ENCODE measurements at regions not wholly inside any gene's neighbourhood (a gene's known extent, or its start where the extent isn't known, plus 50 kb on each side); places are given as distances from the start of the nearest gene placed in this dataset.

DNA sequence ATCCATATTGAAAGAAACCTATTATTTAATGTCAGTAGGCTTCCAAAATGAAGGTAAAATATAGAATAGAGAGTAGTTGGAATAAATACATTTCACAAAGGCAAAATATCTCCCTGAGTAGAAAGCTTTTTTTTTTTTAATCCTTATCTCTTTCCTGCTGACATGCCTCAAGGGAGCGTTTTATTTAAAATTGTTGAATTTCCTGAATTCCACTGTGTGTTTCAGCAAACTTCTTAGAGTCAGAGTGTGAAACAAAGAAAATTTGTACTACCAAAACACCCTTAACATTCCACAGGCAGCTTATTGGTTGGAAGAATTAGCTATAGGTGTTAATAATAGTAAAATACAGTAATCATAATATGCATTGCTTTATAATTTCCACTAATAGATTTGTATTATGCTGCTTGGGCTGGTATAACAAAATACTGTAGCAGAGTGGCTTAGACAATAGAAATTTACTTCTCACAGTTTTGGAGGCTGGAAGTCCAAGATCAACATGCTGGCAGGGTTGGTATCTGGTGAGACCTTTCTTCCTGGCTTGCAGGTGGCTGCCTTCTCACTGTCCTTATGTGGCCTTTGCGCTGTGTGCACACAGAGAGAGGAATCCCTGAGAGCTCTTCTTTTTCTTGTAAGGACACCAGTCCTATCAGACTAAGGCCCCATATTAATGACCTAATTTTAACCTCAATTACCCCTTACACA, 468.4 kb upstream of the C1orf87 start:
- no peaks in the 10 kb centered on the region for H3K36me3 Mint-ChIP-seq
- H3K27ac ChIP-seq (ENCODE audit: insufficient read depth, low read length, poor library complexity, severe bottlenecking): no peak overlapping the region
- no peak overlapping the region for H3K4me3 Mint-ChIP-seq
- no peak overlapping the region for H3K27ac Mint-ChIP-seq
- H3K4me1 Mint-ChIP-seq: no peaks in the 10 kb centered on the region
- no peaks in the 10 kb centered on the region for H3K9me3 ChIP-seq (ENCODE audit: control insufficient read depth in 2 of 2, low read length in 2 of 2)
- no peaks in the 10 kb centered on the region for H3K27me3 ChIP-seq (ENCODE audit: control insufficient read depth, insufficient read depth, low read length)
- no peaks in the 10 kb centered on the region for H3K36me3 ChIP-seq (ENCODE audit: control insufficient read depth, insufficient read depth, low read length)
- ATAC-seq (ENCODE audit: low read depth in 2 of 2) (no peak), DNase-seq (no peak)
- H3K9me3 Mint-ChIP-seq: peaks cover 0 to 12% (median 2%) of the 10 kb centered on the region in 7 donors
- no peaks in the 10 kb centered on the region for H3K4me1 ChIP-seq (ENCODE audit: control insufficient read depth, insufficient read depth, low read length, poor library complexity, severe bottlenecking)
- no peak overlapping the region for H3K4me3 ChIP-seq (ENCODE audit: low read depth, low read length)
- no peaks in the 10 kb centered on the region for H3K27me3 Mint-ChIP-seq

DNA sequence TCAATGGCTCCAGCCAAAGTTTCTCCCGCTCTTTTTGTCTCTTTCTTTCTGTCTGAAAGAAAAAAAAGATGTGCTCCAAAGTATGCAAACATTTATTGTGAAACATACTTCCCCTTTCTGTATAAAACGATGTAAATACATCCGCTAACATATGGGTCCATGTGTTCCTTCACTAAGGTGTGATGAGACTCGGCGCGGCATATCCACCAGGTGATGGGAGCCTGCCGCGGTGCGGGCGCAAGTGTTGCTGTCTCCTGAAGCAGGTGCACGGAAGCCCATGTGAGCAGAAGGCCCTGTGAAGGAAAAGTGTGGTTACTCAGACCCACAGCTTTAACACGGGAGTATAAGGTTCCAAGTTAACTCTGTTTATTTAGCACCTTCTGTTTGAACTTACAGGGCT, 466.6 kb upstream of the C1orf87 start:
- DNase-seq (no peak), ATAC-seq (ENCODE audit: low read depth in 2 of 2) (no peak)
- Histone ChIP-seq H3K36me3 (ENCODE audit: control insufficient read depth, insufficient read depth, low read length) (no peaks in the 10 kb centered on the region), H3K4me1 (ENCODE audit: control insufficient read depth, insufficient read depth, low read length, poor library complexity, severe bottlenecking) (no peaks in the 10 kb centered on the region), H3K27me3 (ENCODE audit: control insufficient read depth, insufficient read depth, low read length) (no peaks in the 10 kb centered on the region), H3K9me3 (ENCODE audit: control insufficient read depth in 2 of 2, low read length in 2 of 2) (no peaks in the 10 kb centered on the region), H3K4me3 (ENCODE audit: low read depth, low read length) (no peak overlapping the region), H3K27ac (ENCODE audit: insufficient read depth, low read length, poor library complexity, severe bottlenecking) (no peak overlapping the region)
- Mint-ChIP-seq H3K27me3 (no peaks in the 10 kb centered on the region), H3K4me3 (no peak overlapping the region), H3K9me3 (peaks cover 0 to 16% (median 4%) of the 10 kb centered on the region in 7 donors), H3K4me1 (no peaks in the 10 kb centered on the region), H3K27ac (no peak overlapping the region), H3K36me3 (no peaks in the 10 kb centered on the region)

DNA sequence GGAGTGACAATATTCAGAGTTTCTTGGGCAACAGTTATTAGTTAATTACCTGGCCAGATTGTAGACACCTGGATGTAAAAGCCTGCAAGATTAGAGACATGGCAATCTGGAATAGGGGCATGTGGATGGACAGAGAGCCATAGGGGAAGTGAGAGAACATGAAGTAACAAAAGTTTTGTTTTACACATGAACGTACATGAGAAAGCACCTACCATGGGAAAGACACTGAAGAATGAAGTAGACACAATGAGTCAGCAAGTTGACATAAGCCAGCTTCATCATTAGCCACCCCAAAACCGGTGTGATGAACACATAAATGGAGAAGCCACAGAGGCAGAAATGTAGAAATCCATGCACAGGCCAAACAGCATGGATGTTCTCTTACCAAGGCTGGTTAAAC, 462.1 kb upstream of the C1orf87 start:
- Histone ChIP-seq H3K9me3 (ENCODE audit: control insufficient read depth in 2 of 2, low read length in 2 of 2) (no peaks in the 10 kb centered on the region), H3K4me3 (ENCODE audit: low read depth, low read length) (no peak overlapping the region), H3K4me1 (ENCODE audit: control insufficient read depth, insufficient read depth, low read length, poor library complexity, severe bottlenecking) (no peaks in the 10 kb centered on the region), H3K27ac (ENCODE audit: insufficient read depth, low read length, poor library complexity, severe bottlenecking) (no peak overlapping the region), H3K36me3 (ENCODE audit: control insufficient read depth, insufficient read depth, low read length) (no peaks in the 10 kb centered on the region), H3K27me3 (ENCODE audit: control insufficient read depth, insufficient read depth, low read length) (no peaks in the 10 kb centered on the region)
- Mint-ChIP-seq H3K4me3 (no peak overlapping the region), H3K4me1 (no peaks in the 10 kb centered on the region), H3K9me3 (peaks cover 0 to 10% (median 4%) of the 10 kb centered on the region in 7 donors), H3K27ac (no peak overlapping the region), H3K36me3 (no peaks in the 10 kb centered on the region), H3K27me3 (no peaks in the 10 kb centered on the region)
- ATAC-seq (ENCODE audit: low read depth in 2 of 2) (no peak), DNase-seq (no peak)

DNA sequence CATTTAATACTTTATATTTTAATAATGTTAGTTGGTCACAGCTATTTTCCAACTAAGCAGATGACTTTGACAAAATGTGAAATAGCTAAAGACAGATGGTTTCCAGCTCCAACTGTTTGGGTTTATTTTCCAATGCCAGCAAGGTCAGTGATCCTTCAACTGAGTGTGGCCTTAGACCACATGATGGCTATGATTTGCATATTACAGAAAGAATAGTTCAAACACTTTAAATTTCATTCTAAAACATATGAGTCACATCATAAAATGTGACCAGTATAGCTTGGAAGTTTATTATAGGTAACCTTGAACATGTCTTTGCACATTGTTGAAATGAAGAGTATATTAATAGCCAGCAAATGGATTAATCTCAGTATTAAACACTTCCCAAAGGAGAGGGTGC, 454.0 kb upstream of the C1orf87 start:
- no peaks in the 10 kb centered on the region for H3K4me1 ChIP-seq (ENCODE audit: control insufficient read depth, insufficient read depth, low read length, poor library complexity, severe bottlenecking)
- no peak overlapping the region for H3K4me3 ChIP-seq (ENCODE audit: low read depth, low read length)
- H3K27me3 ChIP-seq (ENCODE audit: control insufficient read depth, insufficient read depth, low read length): no peaks in the 10 kb centered on the region
- Mint-ChIP-seq H3K4me1 (no peaks in the 10 kb centered on the region), H3K27ac (no peak overlapping the region), H3K36me3 (no peaks in the 10 kb centered on the region), H3K27me3 (no peaks in the 10 kb centered on the region), H3K4me3 (no peak overlapping the region), H3K9me3 (peaks cover 0 to 3% (median 2%) of the 10 kb centered on the region in 7 donors)
- no peaks in the 10 kb centered on the region for H3K36me3 ChIP-seq (ENCODE audit: control insufficient read depth, insufficient read depth, low read length)
- DNase-seq (no peak), ATAC-seq (ENCODE audit: low read depth in 2 of 2) (no peak)
- no peaks in the 10 kb centered on the region for H3K9me3 ChIP-seq (ENCODE audit: control insufficient read depth in 2 of 2, low read length in 2 of 2)
- no peak overlapping the region for H3K27ac ChIP-seq (ENCODE audit: insufficient read depth, low read length, poor library complexity, severe bottlenecking)

DNA sequence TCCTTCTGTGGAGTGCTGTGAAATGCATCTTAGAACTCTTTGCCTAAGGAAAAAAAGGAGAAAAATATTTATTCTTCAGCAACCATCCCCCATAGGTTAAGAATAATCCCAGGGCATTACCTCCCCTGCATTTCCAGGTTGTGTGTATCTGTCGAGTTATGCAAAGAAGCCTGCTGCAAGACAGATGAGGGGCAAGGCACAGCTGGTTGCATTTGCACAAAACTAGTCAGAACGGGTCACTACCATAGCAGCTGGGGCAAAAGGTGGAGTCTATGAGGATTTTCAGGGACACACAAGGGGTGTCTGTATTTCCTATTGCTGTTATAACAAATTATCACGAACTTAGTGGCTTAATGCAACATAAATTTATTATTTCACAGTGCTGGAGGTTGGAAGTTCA, 443.4 kb upstream of the C1orf87 start:
- no peaks in the 10 kb centered on the region for H3K36me3 ChIP-seq (ENCODE audit: control insufficient read depth, insufficient read depth, low read length)
- Mint-ChIP-seq H3K9me3 (peaks cover 0 to 5% (median 3%) of the 10 kb centered on the region in 7 donors), H3K36me3 (no peaks in the 10 kb centered on the region), H3K4me3 (no peak overlapping the region), H3K27ac (no peak overlapping the region), H3K4me1 (no peaks in the 10 kb centered on the region), H3K27me3 (no peaks in the 10 kb centered on the region)
- H3K27me3 ChIP-seq (ENCODE audit: control insufficient read depth, insufficient read depth, low read length): no peaks in the 10 kb centered on the region
- DNase-seq (no peak), ATAC-seq (ENCODE audit: low read depth in 2 of 2) (no peak)
- no peaks in the 10 kb centered on the region for H3K9me3 ChIP-seq (ENCODE audit: control insufficient read depth in 2 of 2, low read length in 2 of 2)
- no peak overlapping the region for H3K27ac ChIP-seq (ENCODE audit: insufficient read depth, low read length, poor library complexity, severe bottlenecking)
- no peak overlapping the region for H3K4me3 ChIP-seq (ENCODE audit: low read depth, low read length)
- no peaks in the 10 kb centered on the region for H3K4me1 ChIP-seq (ENCODE audit: control insufficient read depth, insufficient read depth, low read length, poor library complexity, severe bottlenecking)

DNA sequence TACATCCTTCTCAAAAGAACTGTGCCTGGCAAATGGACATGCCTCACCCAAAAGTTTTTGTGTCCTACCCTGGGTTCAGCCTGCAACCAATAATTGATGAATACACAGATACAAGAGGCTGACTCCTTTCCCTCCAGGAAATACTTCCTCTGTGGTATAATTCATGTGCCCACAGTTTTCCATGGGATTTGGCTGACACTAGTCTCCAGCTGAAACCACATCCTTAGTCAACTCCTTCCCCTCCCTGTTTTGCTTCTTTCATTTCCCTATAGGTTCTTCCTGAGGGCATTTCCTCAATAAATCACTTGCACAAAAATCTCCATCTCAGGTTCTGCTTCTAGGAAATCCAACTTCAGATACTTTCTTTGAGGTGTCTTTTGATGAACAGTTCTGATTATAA, 436.6 kb upstream of the C1orf87 start:
- no peak for ATAC-seq (ENCODE audit: low read depth in 2 of 2)
- H3K27ac ChIP-seq (ENCODE audit: insufficient read depth, low read length, poor library complexity, severe bottlenecking): no peak overlapping the region
- peaks cover 0 to 9% (median 4%) of the 10 kb centered on the region in 7 donors for H3K9me3 Mint-ChIP-seq

DNA sequence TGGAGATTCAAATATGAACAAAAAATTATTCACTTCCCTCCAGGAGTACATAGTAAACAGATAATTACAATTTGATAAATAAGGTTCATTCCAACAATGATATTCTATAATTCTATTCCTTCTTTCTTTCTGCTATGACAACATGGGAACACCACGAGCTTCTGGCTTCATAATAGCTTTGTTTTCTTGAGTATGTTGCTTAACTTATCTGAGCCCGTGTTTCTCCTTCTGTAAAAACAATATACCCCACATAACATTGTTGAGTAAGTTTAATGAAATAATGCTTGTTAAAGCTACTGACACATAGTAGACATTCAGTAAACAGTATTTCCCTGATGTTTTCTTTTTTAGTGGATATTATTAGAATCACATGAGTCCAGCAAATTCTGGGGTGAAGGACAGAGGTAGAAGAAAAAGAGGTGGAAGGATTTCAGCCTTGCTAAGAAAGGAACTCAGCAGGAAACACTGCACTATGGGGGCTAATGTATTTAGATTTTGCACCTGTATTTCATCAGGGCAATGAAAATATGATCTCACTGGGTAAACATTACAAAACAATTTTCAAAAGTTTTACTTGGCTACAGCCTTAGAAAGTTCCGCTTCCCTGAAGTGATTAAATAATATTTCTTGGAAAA, 430.8 kb upstream of the C1orf87 start:
- H3K36me3 Mint-ChIP-seq: no peaks in the 10 kb centered on the region

More for the DNA sequence above, 436.6 kb upstream of the C1orf87 start:
- Histone ChIP-seq H3K4me3 (ENCODE audit: low read depth, low read length) (no peak overlapping the region), H3K27me3 (ENCODE audit: control insufficient read depth, insufficient read depth, low read length) (no peaks in the 10 kb centered on the region), H3K9me3 (ENCODE audit: control insufficient read depth in 2 of 2, low read length in 2 of 2) (peaks cover 0 to 4% of the 10 kb centered on the region in 2 experiments), H3K4me1 (ENCODE audit: control insufficient read depth, insufficient read depth, low read length, poor library complexity, severe bottlenecking) (no peaks in the 10 kb centered on the region), H3K36me3 (ENCODE audit: control insufficient read depth, insufficient read depth, low read length) (no peaks in the 10 kb centered on the region)
- H3K4me3 Mint-ChIP-seq: no peak overlapping the region
- no peaks in the 10 kb centered on the region for H3K36me3 Mint-ChIP-seq
- DNase-seq: no peak
- no peak overlapping the region for H3K27ac Mint-ChIP-seq
- no peaks in the 10 kb centered on the region for H3K4me1 Mint-ChIP-seq
- peaks cover 4% of the 10 kb centered on the region for H3K27me3 Mint-ChIP-seq

More for the DNA sequence above, 430.8 kb upstream of the C1orf87 start:
- peaks cover 0 to 4% of the 10 kb centered on the region in 2 experiments for H3K9me3 ChIP-seq (ENCODE audit: control insufficient read depth in 2 of 2, low read length in 2 of 2)
- H3K4me1 Mint-ChIP-seq: no peaks in the 10 kb centered on the region
- no peak overlapping the region for H3K27ac ChIP-seq (ENCODE audit: insufficient read depth, low read length, poor library complexity, severe bottlenecking)
- H3K9me3 Mint-ChIP-seq: peaks cover 0 to 19% (median 5%) of the 10 kb centered on the region in 7 donors
- ATAC-seq (ENCODE audit: low read depth in 2 of 2) (no peak), DNase-seq (no peak)
- no peak overlapping the region for H3K27ac Mint-ChIP-seq
- no peak overlapping the region for H3K4me3 Mint-ChIP-seq
- H3K27me3 ChIP-seq (ENCODE audit: control insufficient read depth, insufficient read depth, low read length): no peaks in the 10 kb centered on the region
- H3K4me3 ChIP-seq (ENCODE audit: low read depth, low read length): no peak overlapping the region
- H3K4me1 ChIP-seq (ENCODE audit: control insufficient read depth, insufficient read depth, low read length, poor library complexity, severe bottlenecking): no peaks in the 10 kb centered on the region
- H3K36me3 ChIP-seq (ENCODE audit: control insufficient read depth, insufficient read depth, low read length): no peaks in the 10 kb centered on the region
- H3K27me3 Mint-ChIP-seq: peaks cover 4% of the 10 kb centered on the region
